ENCODE measurements at regions not wholly inside any gene's neighbourhood (a gene's known extent, or its start where the extent isn't known, plus 50 kb on each side); places are given as distances from the start of the nearest gene placed in this dataset.

DNA sequence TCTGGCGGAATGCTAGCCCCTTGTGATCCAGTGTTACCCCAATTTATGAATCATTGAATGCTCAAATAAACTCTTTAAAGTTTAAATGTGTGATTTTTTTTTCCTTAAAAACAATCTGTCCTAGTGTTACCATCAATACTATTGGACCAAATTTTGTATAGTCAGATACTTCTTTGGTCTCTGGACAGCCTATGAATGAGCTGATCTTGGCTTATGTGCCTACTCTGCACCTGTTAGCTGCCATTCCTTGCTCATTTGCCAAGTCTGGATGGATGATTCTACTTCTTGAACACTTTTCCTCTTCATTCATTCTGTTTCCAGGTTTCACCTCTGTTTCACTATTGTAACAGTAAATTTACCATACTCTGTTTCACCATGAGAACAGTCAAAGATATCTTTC is 226.5 kb upstream of the ZBED5 start:
- Histone ChIP-seq H3K4me3 (no peak overlapping the region), H3K9me2 (ENCODE audit: insufficient read depth) (no peaks in the 10 kb centered on the region), H3F3A (ENCODE audit: insufficient read depth, low read depth) (no peaks in the 10 kb centered on the region), H3K4me2 (no peak overlapping the region), H3K4me1 (replicated peaks; ENCODE audit: insufficient read depth) (no peaks in the 10 kb centered on the region), H3K79me2 (ENCODE audit: low read depth) (no peaks in the 10 kb centered on the region), H3K27me3 (ENCODE audit: insufficient read depth, low read depth) (peaks cover 27% of the 10 kb centered on the region), H4K20me1 (ENCODE audit: insufficient read depth) (no peaks in the 10 kb centered on the region), H3K36me3 (ENCODE audit: low read depth) (no peaks in the 10 kb centered on the region), H2AFZ (no peak overlapping the region), H3K27ac (no peak overlapping the region), H3K9me3 (ENCODE audit: insufficient read depth, low read depth) (no peaks in the 10 kb centered on the region)
- no peak for DNase-seq
- ChIA-PET POLR2A (ENCODE audit: unreplicated experiment) (no interaction called here), CTCF (no interaction called here)
- TF ChIP-seq, protein P1, sequence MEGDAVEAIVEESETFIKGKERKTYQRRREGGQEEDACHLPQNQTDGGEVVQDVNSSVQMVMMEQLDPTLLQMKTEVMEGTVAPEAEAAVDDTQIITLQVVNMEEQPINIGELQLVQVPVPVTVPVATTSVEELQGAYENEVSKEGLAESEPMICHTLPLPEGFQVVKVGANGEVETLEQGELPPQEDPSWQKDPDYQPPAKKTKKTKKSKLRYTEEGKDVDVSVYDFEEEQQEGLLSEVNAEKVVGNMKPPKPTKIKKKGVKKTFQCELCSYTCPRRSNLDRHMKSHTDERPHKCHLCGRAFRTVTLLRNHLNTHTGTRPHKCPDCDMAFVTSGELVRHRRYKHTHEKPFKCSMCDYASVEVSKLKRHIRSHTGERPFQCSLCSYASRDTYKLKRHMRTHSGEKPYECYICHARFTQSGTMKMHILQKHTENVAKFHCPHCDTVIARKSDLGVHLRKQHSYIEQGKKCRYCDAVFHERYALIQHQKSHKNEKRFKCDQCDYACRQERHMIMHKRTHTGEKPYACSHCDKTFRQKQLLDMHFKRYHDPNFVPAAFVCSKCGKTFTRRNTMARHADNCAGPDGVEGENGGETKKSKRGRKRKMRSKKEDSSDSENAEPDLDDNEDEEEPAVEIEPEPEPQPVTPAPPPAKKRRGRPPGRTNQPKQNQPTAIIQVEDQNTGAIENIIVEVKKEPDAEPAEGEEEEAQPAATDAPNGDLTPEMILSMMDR (conservative IDR thresholded peaks at IDR 0.05), result no peak
- no peak for TF ChIP-seq EZH2 (IDR thresholded peaks at IDR 0.05; ENCODE audit: low read depth)
- intact Hi-C loops (cut with micrococcal nuclease; ENCODE audit: unreplicated experiment), result no loop called here
- no TSS peak for BruUV-seq (replicated peaks)

DNA sequence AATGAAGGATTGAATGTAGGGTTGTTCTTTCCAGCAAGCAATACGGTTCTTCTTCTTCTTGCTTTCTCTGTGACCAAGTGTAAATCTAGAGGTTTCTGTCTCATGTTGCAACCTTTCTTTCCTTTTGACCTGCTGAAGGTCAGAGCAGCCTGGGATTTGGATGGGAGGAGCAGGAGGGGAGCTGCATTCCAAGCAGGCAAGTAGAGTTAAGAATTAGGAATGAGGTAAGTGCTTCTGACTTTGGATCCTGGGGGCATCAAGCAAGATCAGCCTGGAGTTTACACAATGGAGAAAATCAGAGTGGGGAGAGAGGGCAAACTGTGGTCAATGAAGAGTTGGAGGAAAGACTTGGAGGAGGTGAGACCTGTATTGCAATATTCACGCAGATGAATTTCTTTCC is 225.6 kb upstream of the ZBED5 start:
- Histone ChIP-seq H3K9me2 (ENCODE audit: insufficient read depth) (no peaks in the 10 kb centered on the region), H3K36me3 (ENCODE audit: low read depth) (no peaks in the 10 kb centered on the region), H3K4me3 (no peak overlapping the region), H2AFZ (no peak overlapping the region), H3F3A (ENCODE audit: insufficient read depth, low read depth) (no peaks in the 10 kb centered on the region), H3K4me2 (no peak overlapping the region), H4K20me1 (ENCODE audit: insufficient read depth) (no peaks in the 10 kb centered on the region), H3K27me3 (ENCODE audit: insufficient read depth, low read depth) (peaks cover 31% of the 10 kb centered on the region), H3K27ac (no peak overlapping the region), H3K9me3 (ENCODE audit: insufficient read depth, low read depth) (no peaks in the 10 kb centered on the region), H3K4me1 (replicated peaks; ENCODE audit: insufficient read depth) (no peaks in the 10 kb centered on the region), H3K79me2 (ENCODE audit: low read depth) (no peaks in the 10 kb centered on the region)
- TF ChIP-seq, protein P1 (conservative IDR thresholded peaks at IDR 0.05), result no peak
- TF ChIP-seq EZH2 (IDR thresholded peaks at IDR 0.05; ENCODE audit: low read depth), result no peak
- ChIA-PET POLR2A (ENCODE audit: unreplicated experiment) (no interaction called here), CTCF (no interaction called here)
- BruUV-seq (replicated peaks), result no TSS peak
- DNase-seq, result no peak
- intact Hi-C loops (cut with micrococcal nuclease; ENCODE audit: unreplicated experiment), result no loop called here

DNA sequence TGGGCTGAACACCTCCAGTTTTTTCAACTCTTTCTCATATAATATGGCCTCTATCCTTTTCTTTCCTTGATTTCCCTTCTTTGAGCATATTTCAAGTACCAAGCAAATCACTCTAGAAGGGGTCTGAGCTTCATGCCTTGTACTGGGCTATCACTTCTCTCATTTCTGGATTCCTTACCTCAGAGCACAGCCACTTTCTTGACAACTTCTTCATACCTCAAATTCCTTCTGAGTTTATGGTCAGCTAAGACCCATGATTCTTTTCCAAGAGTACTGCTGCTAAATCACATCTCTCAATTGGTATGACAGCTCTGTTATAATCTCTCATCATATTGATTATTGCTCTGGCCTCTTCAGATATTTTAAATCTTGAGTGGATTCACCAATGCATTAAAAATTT is 224.8 kb upstream of the ZBED5 start:
- Histone ChIP-seq H3K4me1 (replicated peaks; ENCODE audit: insufficient read depth) (no peaks in the 10 kb centered on the region), H3K9me2 (ENCODE audit: insufficient read depth) (no peaks in the 10 kb centered on the region), H4K20me1 (ENCODE audit: insufficient read depth) (no peaks in the 10 kb centered on the region), H3K27me3 (ENCODE audit: insufficient read depth, low read depth) (peaks cover 34% of the 10 kb centered on the region), H3K4me2 (no peak overlapping the region), H3K9me3 (ENCODE audit: insufficient read depth, low read depth) (no peaks in the 10 kb centered on the region), H3K4me3 (no peak overlapping the region), H2AFZ (no peak overlapping the region), H3K36me3 (ENCODE audit: low read depth) (no peaks in the 10 kb centered on the region), H3K27ac (no peak overlapping the region), H3K79me2 (ENCODE audit: low read depth) (no peaks in the 10 kb centered on the region), H3F3A (ENCODE audit: insufficient read depth, low read depth) (no peaks in the 10 kb centered on the region)
- CTCF ChIA-PET, result no interaction called here
- TF ChIP-seq, protein P1 (conservative IDR thresholded peaks at IDR 0.05), result no peak
- no peak for TF ChIP-seq EZH2 (IDR thresholded peaks at IDR 0.05; ENCODE audit: low read depth)
- no peak for DNase-seq
- intact Hi-C loops (cut with micrococcal nuclease; ENCODE audit: unreplicated experiment), result no loop called here
- no TSS peak for BruUV-seq (replicated peaks)
- POLR2A ChIA-PET (ENCODE audit: unreplicated experiment), result no interaction called here
